ENCODE measurements at regions not wholly inside any gene's neighbourhood (a gene's known extent, or its start where the extent isn't known, plus 50 kb on each side); places are given as distances from the start of the nearest gene placed in this dataset.

DNA sequence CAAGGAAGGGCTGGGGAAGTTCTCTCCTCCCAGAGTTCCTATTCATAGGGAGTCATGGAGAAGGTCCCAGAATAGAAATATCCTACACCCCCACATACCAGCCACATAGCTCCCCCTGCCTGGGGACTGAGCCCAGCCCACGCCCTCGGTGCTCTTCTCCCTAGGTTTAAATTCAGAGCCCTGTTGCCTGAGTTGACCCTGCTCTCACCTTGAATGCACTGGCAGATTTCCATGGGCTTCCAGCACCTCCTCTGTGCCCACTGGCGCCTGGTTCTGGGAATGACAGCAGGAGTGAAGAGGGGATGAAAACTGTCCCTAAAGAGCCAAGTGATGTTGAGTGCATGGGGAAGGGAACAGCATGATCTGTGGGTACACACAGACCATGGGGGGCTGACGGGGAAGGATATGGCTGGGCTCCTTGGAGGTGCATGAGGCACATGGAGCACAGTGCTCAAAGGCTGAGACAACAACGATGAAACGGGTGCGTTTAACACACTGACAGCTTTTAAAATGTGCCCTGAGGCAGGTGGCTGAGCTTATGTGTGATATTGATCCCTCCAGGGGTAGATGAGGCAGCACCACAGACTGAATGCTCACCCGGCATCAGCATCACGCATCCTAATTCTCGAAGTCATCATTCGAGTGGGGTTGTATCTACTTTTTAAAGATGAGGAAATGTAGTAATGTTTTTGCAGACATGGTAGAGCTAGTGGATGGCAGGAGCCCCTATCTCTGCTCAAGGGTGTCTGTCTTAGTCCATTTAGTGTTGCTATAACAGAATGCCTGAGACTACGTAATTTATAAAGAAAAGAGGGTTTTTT is 53.7 kb upstream of the IGFBP3 start:
- no peak for DNase-seq

DNA sequence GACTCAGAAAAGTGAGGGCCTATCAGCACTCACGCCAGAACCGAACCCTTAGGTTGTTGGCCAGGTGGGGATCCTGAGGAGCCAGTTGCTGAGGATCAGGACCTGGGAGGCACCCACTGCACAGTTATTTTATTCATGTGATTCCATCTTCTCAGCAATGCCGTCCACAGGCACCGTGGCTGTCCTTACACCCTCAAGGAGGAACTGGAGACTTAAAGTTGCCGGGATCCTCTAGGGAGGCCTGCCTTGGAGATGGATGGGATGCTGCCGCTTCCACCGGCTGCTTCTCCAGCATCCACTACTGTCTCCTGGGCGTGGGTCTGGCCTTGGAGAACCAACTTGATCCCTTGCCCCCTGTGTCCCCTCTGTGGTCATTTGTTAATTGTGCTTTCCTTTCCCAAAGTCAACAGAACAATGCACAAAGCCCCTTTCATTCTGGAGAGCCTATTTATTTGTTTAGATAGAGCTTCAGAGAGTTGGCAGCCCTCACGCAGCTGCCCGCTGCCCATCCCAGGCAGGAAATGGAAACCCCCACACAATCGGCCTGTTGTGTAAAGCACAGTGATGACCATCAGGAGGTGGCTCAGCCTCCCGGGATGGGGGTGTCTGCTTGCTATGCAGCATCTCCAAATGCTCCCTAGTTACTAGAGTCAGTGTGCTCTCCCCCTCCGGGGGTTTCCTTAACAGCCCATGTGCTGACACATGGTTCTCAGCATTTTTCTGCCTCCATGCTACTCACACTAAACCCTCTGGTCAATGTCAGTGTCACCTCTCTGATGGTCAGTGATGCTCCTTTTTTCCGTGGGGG is 52.9 kb upstream of the IGFBP3 start:
- DNase-seq: no peak

DNA sequence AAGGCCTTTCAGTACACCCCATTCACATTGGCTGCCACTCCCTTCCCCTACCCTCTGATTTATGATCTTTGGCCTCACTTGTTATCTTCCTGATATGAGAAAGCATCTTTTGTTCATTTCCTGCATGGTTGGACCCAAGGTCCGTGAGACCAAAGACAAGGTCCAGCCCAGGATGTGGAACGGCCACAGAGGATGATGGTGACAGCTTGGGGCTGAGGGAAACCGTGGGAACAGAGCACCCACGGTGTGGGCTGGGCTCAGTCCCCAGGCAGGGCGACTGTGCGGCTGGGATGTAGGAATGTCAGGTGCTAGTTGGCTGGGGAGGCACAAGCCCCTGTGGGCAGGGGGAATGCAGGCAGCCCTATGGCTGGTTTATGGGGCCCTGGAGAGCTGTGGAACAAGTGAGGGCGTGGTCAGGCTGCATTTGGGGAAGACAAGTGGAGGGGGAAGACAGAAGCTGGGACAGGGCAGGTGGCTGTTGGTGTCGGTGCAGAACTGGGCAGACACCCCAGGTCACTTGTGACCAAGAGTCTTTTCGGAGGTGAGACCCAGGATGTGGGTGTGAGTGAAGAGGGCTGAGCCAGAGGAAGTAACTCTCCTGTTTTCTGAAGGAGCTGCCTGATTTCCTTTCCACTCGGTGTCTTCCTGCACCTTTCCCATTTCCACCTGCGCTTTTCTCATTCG is 51.7 kb upstream of the IGFBP3 start:
- no peak for DNase-seq

DNA sequence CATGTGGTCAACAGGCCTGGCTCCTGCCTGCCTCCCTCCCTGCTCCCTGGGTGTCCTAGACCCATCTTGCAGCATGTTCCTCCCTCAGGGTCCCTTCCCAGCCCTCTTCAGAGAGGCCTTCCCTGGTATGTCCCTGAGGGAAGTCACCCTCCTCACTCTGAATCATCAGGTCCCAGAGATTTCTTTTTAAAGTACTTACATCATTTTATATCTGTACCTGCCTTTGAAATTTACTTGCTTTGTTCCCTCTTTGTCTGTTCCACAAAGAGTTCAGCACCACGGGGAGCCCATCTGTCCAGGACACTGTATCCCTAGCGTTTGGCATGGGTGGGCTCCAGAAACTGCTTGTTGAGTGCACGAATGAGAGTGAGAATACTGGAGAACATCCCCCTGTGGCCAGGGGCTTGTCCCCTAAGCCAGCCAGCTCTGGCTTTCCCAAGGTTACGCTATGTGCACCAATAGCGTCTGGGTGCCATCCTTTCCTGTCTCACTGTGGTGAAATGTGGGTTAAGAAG is 50.6 kb upstream of the IGFBP3 start:
- no peak for DNase-seq

DNA sequence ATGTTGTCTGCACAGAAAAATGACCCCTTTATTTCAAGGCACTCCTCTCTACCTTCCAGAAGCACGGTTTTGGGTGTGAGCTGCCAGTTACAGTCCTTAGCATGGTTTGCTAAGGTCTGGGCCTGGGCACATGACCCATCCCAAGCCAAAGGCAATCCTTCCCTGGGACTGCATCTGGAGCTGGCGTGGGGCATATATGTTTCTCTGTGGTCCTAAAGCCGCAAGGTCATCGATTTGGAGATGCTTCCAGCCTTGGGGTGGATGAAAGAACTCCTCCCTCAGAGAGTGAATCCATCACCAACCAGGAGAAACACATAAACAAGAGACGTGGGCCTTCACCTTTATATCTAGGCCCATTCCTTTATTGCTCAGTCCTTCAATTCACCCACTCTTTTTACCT is 50.1 kb upstream of the IGFBP3 start:
- DNase-seq: no peak

Data from muscle of arm (tissue), 1 donor.